ENCODE measurements at regions not wholly inside any gene's neighbourhood (a gene's known extent, or its start where the extent isn't known, plus 50 kb on each side); places are given as distances from the start of the nearest gene placed in this dataset.

- no peak for DNase-seq
- no peaks in the 10 kb centered on the region for H3K79me2 ChIP-seq (ENCODE audit: low read length)
- H2AFZ ChIP-seq (ENCODE audit: low read length) = no peak overlapping the region
- no peak overlapping the region for H3K4me2 ChIP-seq (ENCODE audit: low read depth, low read length, poor library complexity, severe bottlenecking)
- no peak overlapping the region for H3K4me3 ChIP-seq (ENCODE audit: low read length)
- no peaks in the 10 kb centered on the region for H3K36me3 ChIP-seq (ENCODE audit: insufficient read depth, low read length)
- H3K9me2 ChIP-seq (replicated peaks; ENCODE audit: insufficient read depth, low read length) = no peaks in the 10 kb centered on the region
- no peaks in the 10 kb centered on the region for H3K4me1 ChIP-seq (ENCODE audit: low read length)
- no peaks in the 10 kb centered on the region for H4K20me1 ChIP-seq (ENCODE audit: insufficient read depth, low read depth, low read length)
- no peaks in the 10 kb centered on the region for H3K9me3 ChIP-seq (ENCODE audit: low read length)
- no peak overlapping the region for H3K27ac ChIP-seq (ENCODE audit: low read length)
- no peak overlapping the region for H3K9ac ChIP-seq (ENCODE audit: low read length)
- no peaks in the 10 kb centered on the region for H3K27me3 ChIP-seq (ENCODE audit: low read length)
Measured at GRCh38 chr20:10777710-10778109, 103.9 kb upstream of the JAG1 start.

GRCh38 chr20:10779911-10780310, 106.1 kb upstream of the JAG1 start:
- Histone ChIP-seq H3K79me2 (ENCODE audit: low read length) (no peaks in the 10 kb centered on the region), H3K27ac (ENCODE audit: low read length) (no peak overlapping the region), H3K9me2 (replicated peaks; ENCODE audit: insufficient read depth, low read length) (no peaks in the 10 kb centered on the region), H4K20me1 (ENCODE audit: insufficient read depth, low read depth, low read length) (no peaks in the 10 kb centered on the region), H3K27me3 (ENCODE audit: low read length) (no peaks in the 10 kb centered on the region), H3K9ac (ENCODE audit: low read length) (no peak overlapping the region), H3K36me3 (ENCODE audit: insufficient read depth, low read length) (no peaks in the 10 kb centered on the region), H2AFZ (ENCODE audit: low read length) (no peak overlapping the region), H3K4me3 (ENCODE audit: low read length) (no peak overlapping the region), H3K4me2 (ENCODE audit: low read depth, low read length, poor library complexity, severe bottlenecking) (no peak overlapping the region), H3K4me1 (ENCODE audit: low read length) (no peaks in the 10 kb centered on the region), H3K9me3 (ENCODE audit: low read length) (no peaks in the 10 kb centered on the region)
- no peak for DNase-seq

GRCh38 chr20:10780901-10781300, 107.1 kb upstream of the JAG1 start:
- Histone ChIP-seq H2AFZ (ENCODE audit: low read length) (no peak overlapping the region), H3K9me3 (ENCODE audit: low read length) (no peaks in the 10 kb centered on the region), H3K4me2 (ENCODE audit: low read depth, low read length, poor library complexity, severe bottlenecking) (no peak overlapping the region), H3K9me2 (replicated peaks; ENCODE audit: insufficient read depth, low read length) (no peaks in the 10 kb centered on the region), H4K20me1 (ENCODE audit: insufficient read depth, low read depth, low read length) (no peaks in the 10 kb centered on the region), H3K36me3 (ENCODE audit: insufficient read depth, low read length) (no peaks in the 10 kb centered on the region), H3K79me2 (ENCODE audit: low read length) (no peaks in the 10 kb centered on the region), H3K4me1 (ENCODE audit: low read length) (no peaks in the 10 kb centered on the region), H3K27ac (ENCODE audit: low read length) (no peak overlapping the region), H3K9ac (ENCODE audit: low read length) (no peak overlapping the region), H3K27me3 (ENCODE audit: low read length) (no peaks in the 10 kb centered on the region), H3K4me3 (ENCODE audit: low read length) (no peak overlapping the region)
- DNase-seq = no peak

GRCh38 chr20:10781526-10781925, 107.7 kb upstream of the JAG1 start:
- Histone ChIP-seq H3K9me2 (replicated peaks; ENCODE audit: insufficient read depth, low read length) (no peaks in the 10 kb centered on the region), H2AFZ (ENCODE audit: low read length) (no peak overlapping the region), H3K79me2 (ENCODE audit: low read length) (no peaks in the 10 kb centered on the region), H4K20me1 (ENCODE audit: insufficient read depth, low read depth, low read length) (no peaks in the 10 kb centered on the region), H3K4me1 (ENCODE audit: low read length) (no peaks in the 10 kb centered on the region), H3K9me3 (ENCODE audit: low read length) (no peaks in the 10 kb centered on the region), H3K27ac (ENCODE audit: low read length) (no peak overlapping the region), H3K27me3 (ENCODE audit: low read length) (no peaks in the 10 kb centered on the region), H3K4me2 (ENCODE audit: low read depth, low read length, poor library complexity, severe bottlenecking) (no peak overlapping the region), H3K4me3 (ENCODE audit: low read length) (no peak overlapping the region), H3K36me3 (ENCODE audit: insufficient read depth, low read length) (no peaks in the 10 kb centered on the region), H3K9ac (ENCODE audit: low read length) (no peak overlapping the region)
- no peak for DNase-seq

- Histone ChIP-seq H3K4me2 (ENCODE audit: low read depth, low read length, poor library complexity, severe bottlenecking) (no peak overlapping the region), H3K79me2 (ENCODE audit: low read length) (no peaks in the 10 kb centered on the region), H3K9ac (ENCODE audit: low read length) (no peak overlapping the region), H3K36me3 (ENCODE audit: insufficient read depth, low read length) (no peaks in the 10 kb centered on the region), H3K27ac (ENCODE audit: low read length) (no peak overlapping the region), H3K4me1 (ENCODE audit: low read length) (no peaks in the 10 kb centered on the region), H3K9me2 (replicated peaks; ENCODE audit: insufficient read depth, low read length) (no peaks in the 10 kb centered on the region), H3K27me3 (ENCODE audit: low read length) (no peaks in the 10 kb centered on the region), H4K20me1 (ENCODE audit: insufficient read depth, low read depth, low read length) (no peaks in the 10 kb centered on the region), H3K4me3 (ENCODE audit: low read length) (no peak overlapping the region), H2AFZ (ENCODE audit: low read length) (no peak overlapping the region), H3K9me3 (ENCODE audit: low read length) (no peaks in the 10 kb centered on the region)
- DNase-seq = no peak
Measured at GRCh38 chr20:10783707-10784553, 110.1 kb upstream of the JAG1 start.

- H3K27ac ChIP-seq (ENCODE audit: low read length) = no peak overlapping the region
- no peaks in the 10 kb centered on the region for H3K4me1 ChIP-seq (ENCODE audit: low read length)
- H2AFZ ChIP-seq (ENCODE audit: low read length) = no peak overlapping the region
- H3K79me2 ChIP-seq (ENCODE audit: low read length) = no peaks in the 10 kb centered on the region
- no peak overlapping the region for H3K4me3 ChIP-seq (ENCODE audit: low read length)
- H4K20me1 ChIP-seq (ENCODE audit: insufficient read depth, low read depth, low read length) = no peaks in the 10 kb centered on the region
- no peaks in the 10 kb centered on the region for H3K36me3 ChIP-seq (ENCODE audit: insufficient read depth, low read length)
- H3K9me2 ChIP-seq (replicated peaks; ENCODE audit: insufficient read depth, low read length) = no peaks in the 10 kb centered on the region
- no peak for DNase-seq
- no peak overlapping the region for H3K9ac ChIP-seq (ENCODE audit: low read length)
- H3K27me3 ChIP-seq (ENCODE audit: low read length) = no peaks in the 10 kb centered on the region
- H3K4me2 ChIP-seq (ENCODE audit: low read depth, low read length, poor library complexity, severe bottlenecking) = no peak overlapping the region
- H3K9me3 ChIP-seq (ENCODE audit: low read length) = no peaks in the 10 kb centered on the region
Measured at GRCh38 chr20:10784554-10785183, 110.9 kb upstream of the JAG1 start.

GRCh38 chr20:10786678-10787077, 112.9 kb upstream of the JAG1 start:
- no peak overlapping the region for H3K27ac ChIP-seq (ENCODE audit: low read length)
- H3K9me3 ChIP-seq (ENCODE audit: low read length) = no peaks in the 10 kb centered on the region
- H3K4me3 ChIP-seq (ENCODE audit: low read length) = no peak overlapping the region
- no peaks in the 10 kb centered on the region for H3K36me3 ChIP-seq (ENCODE audit: insufficient read depth, low read length)
- H3K4me2 ChIP-seq (ENCODE audit: low read depth, low read length, poor library complexity, severe bottlenecking) = no peak overlapping the region
- no peaks in the 10 kb centered on the region for H3K79me2 ChIP-seq (ENCODE audit: low read length)
- no peaks in the 10 kb centered on the region for H3K9me2 ChIP-seq (replicated peaks; ENCODE audit: insufficient read depth, low read length)
- DNase-seq = no peak
- H3K4me1 ChIP-seq (ENCODE audit: low read length) = no peaks in the 10 kb centered on the region
- H3K27me3 ChIP-seq (ENCODE audit: low read length) = no peaks in the 10 kb centered on the region
- no peak overlapping the region for H2AFZ ChIP-seq (ENCODE audit: low read length)
- no peak overlapping the region for H3K9ac ChIP-seq (ENCODE audit: low read length)
- H4K20me1 ChIP-seq (ENCODE audit: insufficient read depth, low read depth, low read length) = no peaks in the 10 kb centered on the region

- H4K20me1 ChIP-seq (ENCODE audit: insufficient read depth, low read depth, low read length) = no peaks in the 10 kb centered on the region
- no peaks in the 10 kb centered on the region for H3K36me3 ChIP-seq (ENCODE audit: insufficient read depth, low read length)
- DNase-seq = no peak
- H3K27me3 ChIP-seq (ENCODE audit: low read length) = no peaks in the 10 kb centered on the region
- H3K9ac ChIP-seq (ENCODE audit: low read length) = no peak overlapping the region
- H3K9me3 ChIP-seq (ENCODE audit: low read length) = no peaks in the 10 kb centered on the region
- no peaks in the 10 kb centered on the region for H3K9me2 ChIP-seq (replicated peaks; ENCODE audit: insufficient read depth, low read length)
- no peak overlapping the region for H2AFZ ChIP-seq (ENCODE audit: low read length)
- H3K4me2 ChIP-seq (ENCODE audit: low read depth, low read length, poor library complexity, severe bottlenecking) = no peak overlapping the region
- no peak overlapping the region for H3K4me3 ChIP-seq (ENCODE audit: low read length)
- H3K79me2 ChIP-seq (ENCODE audit: low read length) = no peaks in the 10 kb centered on the region
- no peak overlapping the region for H3K27ac ChIP-seq (ENCODE audit: low read length)
- no peaks in the 10 kb centered on the region for H3K4me1 ChIP-seq (ENCODE audit: low read length)
Measured at GRCh38 chr20:10788055-10788454, 114.3 kb upstream of the JAG1 start.
